Activated CD8-positive, alpha-beta T cell treated with anti-CD3 and anti-CD28 coated beads for 36 hours (primary cell): ENCODE measurements at regions not wholly inside any gene's neighbourhood (a gene's known extent, or its start where the extent isn't known, plus 50 kb on each side); places are given as distances from the start of the nearest gene placed in this dataset.

Source experiments
- ATAC-seq: fragments of 200-7000 bp; cut with Tn5 transposase; one replicate; pipeline ENCODE4 v1.10.0; 2021; ENCODE audit warnings: mild to moderate bottlenecking, moderate library complexity
- CTCF ChIA-PET: fragments of 350-600 bp; sonication (Branson Sonifier 250); formaldehyde crosslinking; loops from one replicate; lab custom pipeline; 2021; ENCODE audit warnings: antibody characterized with exemption; lab: Charles Lee
- POLR2A ChIA-PET: fragments of 350-600 bp; sonication (Branson Sonifier 250); formaldehyde crosslinking; loops from one replicate; lab custom pipeline; 2021; ENCODE audit warnings: antibody characterized with exemption; lab: Charles Lee
- DNase-seq: peaks from one replicate; pipeline ENCODE4 v3.0.0-alpha.2; 2020
- H3K27ac Mint-ChIP-seq: one replicate; pipeline ENCODE4 v1.8.0; 2021; ENCODE audit warnings: mild to moderate bottlenecking, mixed read lengths
- H3K27me3 Mint-ChIP-seq: one replicate; pipeline ENCODE4 v1.8.0; 2021; ENCODE audit warnings: mixed read lengths
- H3K36me3 Mint-ChIP-seq: one replicate; pipeline ENCODE4 v1.8.0; 2021; ENCODE audit warnings: low read depth, mixed read lengths
- H3K4me1 Mint-ChIP-seq: one replicate; pipeline ENCODE4 v1.8.0; 2021; ENCODE audit warnings: low read depth, mixed read lengths
- H3K4me3 Mint-ChIP-seq: one replicate; pipeline ENCODE4 v1.8.0; 2021; ENCODE audit warnings: mild to moderate bottlenecking, moderate library complexity, mixed read lengths
- H3K9me3 Mint-ChIP-seq: one replicate; pipeline ENCODE4 v1.8.0; 2021; ENCODE audit warnings: mixed read lengths
- CTCF ChIP-seq: fragments of 200-600 bp; IDR thresholded peaks from one replicate; pipeline ENCODE4 v1.8.0; 2022; ENCODE audit warnings: antibody characterized with exemption, mild to moderate bottlenecking
- intact Hi-C: fragments of 100-400 bp; cut with micrococcal nuclease; formaldehyde crosslinking; loops from one replicate; pipeline ENCODE4 v1.10.0; 2022

GRCh38 chr3:193783166-193783896 is 190.3 kb downstream of the OPA1 start:
- H3K4me1 Mint-ChIP-seq, result no peaks in the 10 kb centered on the region
- TF ChIP-seq CTCF, result no peak
- ChIA-PET POLR2A (no interaction called here), CTCF (interaction anchor here (8.9 kb wide), 1 partner anchor 531 kb away, joined by 94 read pairs; no protein-coding TSS in a partner anchor)
- DNase-seq, result no peak
- peaks cover 32% of the 10 kb centered on the region for H3K27me3 Mint-ChIP-seq
- intact Hi-C loops, result loop anchor here (5.0 kb wide), 2 partner anchors 354 to 534 kb away; partner anchors contain the start of gene HES1
- no peak overlapping the region for H3K4me3 Mint-ChIP-seq
- no peaks in the 10 kb centered on the region for H3K36me3 Mint-ChIP-seq
- no peak for ATAC-seq
- H3K27ac Mint-ChIP-seq, result no peak overlapping the region
- no peaks in the 10 kb centered on the region for H3K9me3 Mint-ChIP-seq

- intact Hi-C loops, result loop anchor here (5.0 kb wide), 2 partner anchors 352 to 532 kb away; partner anchors contain the start of gene HES1
- DNase-seq, result no peak
- H3K9me3 Mint-ChIP-seq, result no peaks in the 10 kb centered on the region
- no peak overlapping the region for H3K4me3 Mint-ChIP-seq
- peaks cover 23% of the 10 kb centered on the region for H3K27me3 Mint-ChIP-seq
- no peaks in the 10 kb centered on the region for H3K36me3 Mint-ChIP-seq
- no peak for TF ChIP-seq CTCF
- no peak for ATAC-seq
- CTCF ChIA-PET, result interaction anchor here (8.9 kb wide), 1 partner anchor 530 kb away, joined by 94 read pairs; no protein-coding TSS in a partner anchor
- POLR2A ChIA-PET, result no interaction called here
- no peak overlapping the region for H3K27ac Mint-ChIP-seq
- H3K4me1 Mint-ChIP-seq, result no peaks in the 10 kb centered on the region
Observed at GRCh38 chr3:193784822-193785221, 191.8 kb downstream of the OPA1 start.

- intact Hi-C loops, result no loop called here
- no peak for DNase-seq
- no peak for ATAC-seq
- POLR2A ChIA-PET, result no interaction called here
- Mint-ChIP-seq H3K27me3 (peaks cover 6% of the 10 kb centered on the region), H3K4me1 (no peaks in the 10 kb centered on the region), H3K4me3 (no peak overlapping the region), H3K9me3 (no peaks in the 10 kb centered on the region), H3K27ac (no peak overlapping the region), H3K36me3 (no peaks in the 10 kb centered on the region)
- CTCF ChIA-PET, result interaction anchor here (0.7 to 1.6 kb wide), 6 partner anchors 9 to 528 kb away, joined by 3 to 5 read pairs (median 3); no protein-coding TSS in a partner anchor
- no peak for TF ChIP-seq CTCF
Observed at GRCh38 chr3:193787496-193787870, 194.5 kb downstream of the OPA1 start.

- ChIA-PET POLR2A (interaction anchor here (1.1 kb wide), 1 partner anchor 9 kb away, joined by 3 read pairs; no protein-coding TSS in a partner anchor), CTCF (interaction anchor here (1.0 to 1.6 kb wide), 5 partner anchors 8 to 527 kb away, joined by 3 to 5 read pairs (median 3); no protein-coding TSS in a partner anchor)
- Mint-ChIP-seq H3K4me3 (no peak overlapping the region), H3K4me1 (no peaks in the 10 kb centered on the region), H3K36me3 (no peaks in the 10 kb centered on the region), H3K9me3 (no peaks in the 10 kb centered on the region), H3K27me3 (peaks cover 9% of the 10 kb centered on the region), H3K27ac (no peak overlapping the region)
- peak; percentile 62 for TF ChIP-seq CTCF
- peak; percentile 67 for ATAC-seq
- DNase-seq, result peak; percentile 37
- intact Hi-C loops, result no loop called here
Observed at GRCh38 chr3:193788189-193788991, 195.4 kb downstream of the OPA1 start.
